BLaER1 treated with 17β-estradiol and CSF1 and Interleukin-3, amounts not matched to agents 10 nM and 100 nM (cell line): ENCODE measurements at regions not wholly inside any gene's neighbourhood (a gene's known extent, or its start where the extent isn't known, plus 50 kb on each side); places are given as distances from the start of the nearest gene placed in this dataset.

Experiments
- H3K27ac ChIP-seq, 11 experiments: shearing (Covaris generic); formaldehyde crosslinking; 2 replicates each; pipeline ENCODE4 v1.8.1; 2022
- H3K27me3 ChIP-seq, 11 experiments: shearing (Covaris generic); formaldehyde crosslinking; 2 replicates each; pipeline ENCODE4 v1.8.1; 2022
- H3K36me3 ChIP-seq, 11 experiments: shearing (Covaris generic); formaldehyde crosslinking; 2 replicates each; pipeline ENCODE4 v1.8.1; 2022
- H3K4me1 ChIP-seq, 10 experiments: shearing (Covaris generic); formaldehyde crosslinking; 2 replicates each; pipeline ENCODE4 v1.8.1; 2022
- H3K4me2 ChIP-seq, 11 experiments: shearing (Covaris generic); formaldehyde crosslinking; 2 replicates each; pipeline ENCODE4 v1.8.1; 2022
- H3K4me3 ChIP-seq, 10 experiments: shearing (Covaris generic); formaldehyde crosslinking; 2 replicates each; pipeline ENCODE4 v1.8.1; 2022
- H3K9ac ChIP-seq, 11 experiments: shearing (Covaris generic); formaldehyde crosslinking; 2 replicates each; pipeline ENCODE4 v1.8.1; 2022
- H3K9me3 ChIP-seq, 11 experiments: shearing (Covaris generic); formaldehyde crosslinking; replicated peaks in 1 of 11; 2 replicates each; pipeline ENCODE4 v1.8.1; 2022
- H4K20me1 ChIP-seq, 11 experiments: shearing (Covaris generic); formaldehyde crosslinking; 2 replicates each; pipeline ENCODE4 v1.8.1; 2022
- Cebpa-rat ChIP-seq, 11 experiments: shearing (Covaris generic); IDR thresholded peaks; 2 replicates each; pipeline ENCODE4 v1.8.1; 2022

DNA sequence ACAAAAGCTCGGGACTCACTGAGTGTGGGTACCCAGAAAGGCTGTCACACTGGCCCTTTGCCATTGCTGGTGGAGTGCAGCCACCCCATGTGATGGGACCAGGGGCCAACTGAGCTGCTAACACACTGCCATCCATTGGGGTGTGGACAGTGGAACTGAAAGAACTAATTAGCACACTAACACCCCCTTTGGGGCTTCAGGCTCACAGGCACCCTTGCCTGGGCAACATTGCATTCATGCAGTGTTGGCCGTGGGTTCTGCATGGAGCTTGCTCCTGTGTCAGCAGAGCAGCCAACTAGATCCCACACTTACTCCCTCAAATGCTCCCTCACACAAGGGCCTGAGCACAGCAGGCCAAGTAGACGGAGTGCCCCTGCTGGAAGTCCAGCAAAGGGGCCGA, 476.0 kb upstream of the ASIC2 start:
- TF ChIP-seq Cebpa-rat (IDR thresholded peaks at IDR 0.05), result no peak
- Histone ChIP-seq H3K4me1 (peaks cover 0 to 9% (median 0%) of the 10 kb centered on the region in 10 experiments; a peak in 7 of 20 replicates), H3K36me3 (no peaks in the 10 kb centered on the region), H3K27me3 (no peaks in the 10 kb centered on the region), H3K9me3 (no peaks in the 10 kb centered on the region), H4K20me1 (no peaks in the 10 kb centered on the region), H3K4me3 (no peak overlapping the region), H3K27ac (no peak overlapping the region), H3K4me2 (no peak overlapping the region), H3K9ac (no peak overlapping the region)

- Histone ChIP-seq H3K9me3 (no peaks in the 10 kb centered on the region), H3K9ac (no peak overlapping the region), H4K20me1 (no peaks in the 10 kb centered on the region), H3K4me1 (peaks cover 0 to 6% (median 0%) of the 10 kb centered on the region in 10 experiments; a peak in 4 of 20 replicates), H3K27me3 (no peaks in the 10 kb centered on the region), H3K27ac (no peak overlapping the region), H3K36me3 (no peaks in the 10 kb centered on the region), H3K4me2 (no peak overlapping the region), H3K4me3 (no peak overlapping the region)
- TF ChIP-seq Cebpa-rat (IDR thresholded peaks at IDR 0.05), result no peak
These were observed 478.8 kb upstream of the CCL2 start for GRCh38 chr17:33776304-33776703.

- no peak overlapping the region for H3K4me2 ChIP-seq
- H3K9me3 ChIP-seq, result no peaks in the 10 kb centered on the region
- no peaks in the 10 kb centered on the region for H4K20me1 ChIP-seq
- H3K4me3 ChIP-seq, result no peak overlapping the region
- no peak overlapping the region for H3K27ac ChIP-seq
- H3K36me3 ChIP-seq, result no peaks in the 10 kb centered on the region
- TF ChIP-seq Cebpa-rat (IDR thresholded peaks at IDR 0.05), result no peak
- no peak overlapping the region for H3K9ac ChIP-seq
- no peaks in the 10 kb centered on the region for H3K27me3 ChIP-seq
- H3K4me1 ChIP-seq, result peaks cover 0 to 6% (median 0%) of the 10 kb centered on the region in 10 experiments; a peak in 4 of 20 replicates
These were observed 478.2 kb upstream of the CCL2 start for GRCh38 chr17:33776903-33777302.

GRCh38 chr17:33777674-33778073, 477.4 kb upstream of the CCL2 start:
- Histone ChIP-seq H3K27me3 (no peaks in the 10 kb centered on the region), H3K4me1 (peaks cover 0 to 6% (median 0%) of the 10 kb centered on the region in 10 experiments; a peak in 4 of 20 replicates), H3K9ac (no peak overlapping the region), H4K20me1 (no peaks in the 10 kb centered on the region), H3K27ac (no peak overlapping the region), H3K36me3 (no peaks in the 10 kb centered on the region), H3K4me2 (no peak overlapping the region), H3K9me3 (no peaks in the 10 kb centered on the region), H3K4me3 (no peak overlapping the region)
- TF ChIP-seq Cebpa-rat (IDR thresholded peaks at IDR 0.05), result no peak

DNA sequence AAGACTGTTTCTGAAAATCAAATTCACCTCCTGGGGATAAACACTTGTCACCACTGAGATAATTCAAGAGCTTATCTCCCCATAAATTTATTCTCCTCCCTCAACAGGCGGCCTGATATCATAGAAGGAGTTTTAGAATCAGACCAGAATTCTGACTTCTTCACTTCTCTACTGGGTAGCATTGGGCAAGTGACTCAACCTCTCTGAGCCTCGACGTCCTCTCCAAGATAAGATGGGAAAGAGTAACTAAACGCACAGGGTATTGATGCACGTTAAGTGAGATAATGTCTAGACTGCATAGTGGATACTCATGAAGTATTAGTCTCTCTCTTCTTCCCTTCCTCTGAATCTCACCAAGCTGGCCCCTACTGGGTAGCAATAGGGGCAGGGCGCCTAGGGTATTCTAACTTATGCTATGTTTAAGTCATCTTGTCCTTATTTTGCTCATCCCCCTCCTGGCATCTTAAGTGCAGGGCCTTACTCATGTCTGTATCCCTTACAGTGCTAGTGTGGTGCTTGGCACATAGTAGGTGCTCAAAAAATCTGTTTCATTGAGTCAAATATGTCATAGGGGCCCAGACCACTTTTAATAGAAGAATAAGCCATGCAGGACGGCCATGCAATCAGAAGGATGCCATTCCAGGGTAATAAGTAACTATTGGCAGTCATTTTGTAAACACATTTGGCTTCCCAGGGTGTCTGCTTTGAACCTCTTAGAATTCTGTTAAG, 476.4 kb upstream of the CCL2 start:
- no peak overlapping the region for H3K27ac ChIP-seq
- no peaks in the 10 kb centered on the region for H3K27me3 ChIP-seq
- peaks cover 0 to 6% (median 0%) of the 10 kb centered on the region in 10 experiments; a peak in 4 of 20 replicates for H3K4me1 ChIP-seq
- no peaks in the 10 kb centered on the region for H3K9me3 ChIP-seq
- no peak overlapping the region for H3K9ac ChIP-seq
- no peaks in the 10 kb centered on the region for H3K36me3 ChIP-seq
- H3K4me2 ChIP-seq, result no peak overlapping the region
- no peak overlapping the region for H3K4me3 ChIP-seq
- H4K20me1 ChIP-seq, result no peaks in the 10 kb centered on the region
- no peak for TF ChIP-seq Cebpa-rat (IDR thresholded peaks at IDR 0.05)

- no peaks in the 10 kb centered on the region for H3K9me3 ChIP-seq
- no peak overlapping the region for H3K27ac ChIP-seq
- no peak overlapping the region for H3K4me3 ChIP-seq
- H3K9ac ChIP-seq, result no peak overlapping the region
- H3K36me3 ChIP-seq, result no peaks in the 10 kb centered on the region
- H3K4me1 ChIP-seq, result peaks cover 0 to 6% (median 0%) of the 10 kb centered on the region in 10 experiments; a peak in 4 of 20 replicates
- no peak for TF ChIP-seq Cebpa-rat (IDR thresholded peaks at IDR 0.05)
- H3K27me3 ChIP-seq, result no peaks in the 10 kb centered on the region
- H3K4me2 ChIP-seq, result no peak overlapping the region
- H4K20me1 ChIP-seq, result no peaks in the 10 kb centered on the region
These were observed 475.9 kb upstream of the CCL2 start for GRCh38 chr17:33779234-33779591.

GRCh38 chr17:33785281-33785680, 469.8 kb upstream of the CCL2 start:
- Histone ChIP-seq H3K27ac (no peak overlapping the region), H3K9ac (no peak overlapping the region), H3K4me3 (no peak overlapping the region), H3K4me1 (no peaks in the 10 kb centered on the region), H3K4me2 (no peak overlapping the region), H3K36me3 (no peaks in the 10 kb centered on the region), H3K9me3 (no peaks in the 10 kb centered on the region), H4K20me1 (no peaks in the 10 kb centered on the region), H3K27me3 (no peaks in the 10 kb centered on the region)
- no peak for TF ChIP-seq Cebpa-rat (IDR thresholded peaks at IDR 0.05)

DNA sequence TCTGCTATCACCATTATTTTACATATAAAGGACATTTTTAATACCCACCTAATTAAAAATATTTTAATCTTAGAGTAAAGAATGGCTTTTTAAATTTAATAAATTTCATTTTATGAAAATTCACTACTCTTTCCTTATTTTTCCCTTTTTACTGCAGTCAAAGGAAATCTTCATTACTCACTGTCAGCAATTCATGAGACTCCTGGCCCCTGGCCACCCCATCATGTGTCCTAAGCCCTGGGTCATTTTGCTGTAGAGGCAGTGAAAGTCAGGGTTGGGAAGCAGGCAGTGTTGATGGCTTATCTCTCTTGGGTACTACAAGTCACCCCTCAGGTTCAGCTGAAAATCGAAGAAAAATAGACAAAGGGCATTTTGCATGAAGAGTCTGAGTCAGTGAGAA, 468.6 kb upstream of the CCL2 start:
- Histone ChIP-seq H4K20me1 (no peaks in the 10 kb centered on the region), H3K4me2 (no peak overlapping the region), H3K36me3 (no peaks in the 10 kb centered on the region)

DNA sequence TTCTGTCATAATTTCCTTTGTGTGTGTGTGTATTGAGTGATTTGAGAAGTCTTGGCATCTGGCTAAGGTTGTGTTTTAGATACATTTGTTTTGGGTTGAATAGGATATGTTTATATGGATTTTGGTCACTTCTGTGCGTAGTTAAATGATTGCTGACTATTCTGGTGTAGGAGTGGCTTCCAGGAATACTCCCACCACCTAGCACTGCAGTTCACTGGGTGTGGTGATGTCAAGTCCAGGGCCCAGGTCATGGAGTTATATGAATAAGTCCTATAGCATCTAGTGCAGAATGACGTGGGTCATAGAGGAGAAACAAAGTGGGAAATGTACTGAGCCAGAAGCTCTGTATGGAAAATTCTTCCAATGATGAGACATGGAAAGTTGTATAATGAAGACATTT, 465.4 kb upstream of the CCL2 start:
- H3K4me3 ChIP-seq, result no peak overlapping the region
- no peak overlapping the region for H3K9ac ChIP-seq
- no peaks in the 10 kb centered on the region for H3K9me3 ChIP-seq
- no peaks in the 10 kb centered on the region for H3K36me3 ChIP-seq
- no peaks in the 10 kb centered on the region for H3K27me3 ChIP-seq
- H3K4me1 ChIP-seq, result no peaks in the 10 kb centered on the region
- H3K4me2 ChIP-seq, result no peak overlapping the region
- no peaks in the 10 kb centered on the region for H4K20me1 ChIP-seq
- no peak for TF ChIP-seq Cebpa-rat (IDR thresholded peaks at IDR 0.05)
- H3K27ac ChIP-seq, result no peak overlapping the region

More for the DNA sequence above, 468.6 kb upstream of the CCL2 start:
- Histone ChIP-seq H3K9me3 (no peaks in the 10 kb centered on the region), H3K4me1 (no peaks in the 10 kb centered on the region), H3K27ac (no peak overlapping the region), H3K4me3 (no peak overlapping the region), H3K9ac (no peak overlapping the region), H3K27me3 (no peaks in the 10 kb centered on the region)
- TF ChIP-seq Cebpa-rat (IDR thresholded peaks at IDR 0.05), result no peak

GRCh38 chr17:33797181-33797580, 457.9 kb upstream of the CCL2 start:
- Histone ChIP-seq H3K27ac (no peak overlapping the region), H3K4me2 (no peak overlapping the region), H3K4me3 (no peak overlapping the region), H3K9ac (no peak overlapping the region), H3K36me3 (no peaks in the 10 kb centered on the region), H4K20me1 (no peaks in the 10 kb centered on the region), H3K4me1 (peaks cover 0 to 6% (median 0%) of the 10 kb centered on the region in 10 experiments; a peak in 5 of 20 replicates), H3K27me3 (no peaks in the 10 kb centered on the region), H3K9me3 (no peaks in the 10 kb centered on the region)
- no peak for TF ChIP-seq Cebpa-rat (IDR thresholded peaks at IDR 0.05)
